ENCODE measurements at regions not wholly inside any gene's neighbourhood (a gene's known extent, or its start where the extent isn't known, plus 50 kb on each side); places are given as distances from the start of the nearest gene placed in this dataset.

- no peaks in the 10 kb centered on the region for H3K4me1 Mint-ChIP-seq (ENCODE audit: insufficient read depth, unreplicated experiment)
- ChIA-PET CTCF (no interaction called here), POLR2A (no interaction called here)
- intact Hi-C loops (cut with micrococcal nuclease) = no loop called here
- no peak for DNase-seq (ENCODE audit: unreplicated experiment)
- H3K27ac Mint-ChIP-seq (ENCODE audit: low read depth, unreplicated experiment) = no peak overlapping the region
- no peak for TF ChIP-seq CTCF (IDR thresholded peaks at IDR 0.05; ENCODE audit: unreplicated experiment)
- no peaks in the 10 kb centered on the region for H3K36me3 Mint-ChIP-seq (ENCODE audit: insufficient read depth, unreplicated experiment)
- H3K4me3 Mint-ChIP-seq (ENCODE audit: unreplicated experiment) = no peak overlapping the region
- H3K9me3 Mint-ChIP-seq (ENCODE audit: unreplicated experiment) = no peaks in the 10 kb centered on the region
- BruUV-seq (replicated peaks) = no TSS peak
- H3K27me3 Mint-ChIP-seq (ENCODE audit: insufficient read depth, unreplicated experiment) = peaks cover 18% of the 10 kb centered on the region
Observed at GRCh38 chr13:70668983-70669382, 560.7 kb upstream of the KLHL1 start.

- H3K27me3 Mint-ChIP-seq (ENCODE audit: insufficient read depth, unreplicated experiment) = peaks cover 18% of the 10 kb centered on the region
- BruUV-seq (replicated peaks) = no TSS peak
- peak; percentile 20 for DNase-seq (ENCODE audit: unreplicated experiment)
- H3K9me3 Mint-ChIP-seq (ENCODE audit: unreplicated experiment) = no peaks in the 10 kb centered on the region
- no peaks in the 10 kb centered on the region for H3K36me3 Mint-ChIP-seq (ENCODE audit: insufficient read depth, unreplicated experiment)
- H3K4me1 Mint-ChIP-seq (ENCODE audit: insufficient read depth, unreplicated experiment) = no peaks in the 10 kb centered on the region
- no peak for TF ChIP-seq CTCF (IDR thresholded peaks at IDR 0.05; ENCODE audit: unreplicated experiment)
- intact Hi-C loops (cut with micrococcal nuclease) = no loop called here
- H3K4me3 Mint-ChIP-seq (ENCODE audit: unreplicated experiment) = no peak overlapping the region
- POLR2A ChIA-PET = no interaction called here
- CTCF ChIA-PET = no interaction called here
- no peak overlapping the region for H3K27ac Mint-ChIP-seq (ENCODE audit: low read depth, unreplicated experiment)
Observed at GRCh38 chr13:70668293-70668692, 560.0 kb upstream of the KLHL1 start.

DNA sequence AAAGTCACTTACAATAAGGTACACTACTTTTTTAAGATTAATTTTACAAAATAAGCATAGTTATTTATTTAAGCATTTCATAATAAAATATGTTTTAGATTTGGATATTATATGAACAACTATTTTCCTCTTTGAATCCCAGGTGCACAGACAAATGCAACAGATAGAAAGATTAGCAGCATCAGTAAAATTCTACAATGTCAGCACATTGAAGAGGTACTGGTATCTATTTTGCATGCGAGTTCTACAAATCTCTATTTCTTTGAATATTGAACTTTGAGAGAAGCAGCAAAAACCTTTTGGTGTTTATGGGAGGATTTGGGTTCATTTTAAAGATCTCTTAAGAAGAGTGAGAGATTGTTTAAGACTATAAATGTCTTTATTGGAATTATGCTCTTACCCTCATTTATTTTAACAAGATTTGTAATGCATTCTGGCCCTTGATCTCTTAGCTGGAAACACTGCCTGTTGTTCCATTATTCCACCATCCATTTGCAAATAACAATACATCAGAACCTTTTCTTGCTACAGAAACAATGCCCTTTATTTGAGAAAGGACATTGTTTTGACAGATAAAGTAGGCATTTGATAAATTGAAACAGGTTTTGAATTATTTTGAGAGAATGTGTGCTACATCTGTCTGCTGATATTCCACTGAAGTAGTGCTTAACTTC, 558.8 kb upstream of the KLHL1 start:
- H3K9me3 Mint-ChIP-seq (ENCODE audit: unreplicated experiment) = no peaks in the 10 kb centered on the region
- intact Hi-C loops (cut with micrococcal nuclease) = no loop called here
- H3K27ac Mint-ChIP-seq (ENCODE audit: low read depth, unreplicated experiment) = no peak overlapping the region
- POLR2A ChIA-PET = no interaction called here
- BruUV-seq (replicated peaks) = no TSS peak
- TF ChIP-seq CTCF (IDR thresholded peaks at IDR 0.05; ENCODE audit: unreplicated experiment) = no peak
- H3K4me3 Mint-ChIP-seq (ENCODE audit: unreplicated experiment) = no peak overlapping the region
- H3K27me3 Mint-ChIP-seq (ENCODE audit: insufficient read depth, unreplicated experiment) = peaks cover 21% of the 10 kb centered on the region
- no peaks in the 10 kb centered on the region for H3K4me1 Mint-ChIP-seq (ENCODE audit: insufficient read depth, unreplicated experiment)
- CTCF ChIA-PET = no interaction called here
- DNase-seq (ENCODE audit: unreplicated experiment) = no peak
- H3K36me3 Mint-ChIP-seq (ENCODE audit: insufficient read depth, unreplicated experiment) = no peaks in the 10 kb centered on the region

DNA sequence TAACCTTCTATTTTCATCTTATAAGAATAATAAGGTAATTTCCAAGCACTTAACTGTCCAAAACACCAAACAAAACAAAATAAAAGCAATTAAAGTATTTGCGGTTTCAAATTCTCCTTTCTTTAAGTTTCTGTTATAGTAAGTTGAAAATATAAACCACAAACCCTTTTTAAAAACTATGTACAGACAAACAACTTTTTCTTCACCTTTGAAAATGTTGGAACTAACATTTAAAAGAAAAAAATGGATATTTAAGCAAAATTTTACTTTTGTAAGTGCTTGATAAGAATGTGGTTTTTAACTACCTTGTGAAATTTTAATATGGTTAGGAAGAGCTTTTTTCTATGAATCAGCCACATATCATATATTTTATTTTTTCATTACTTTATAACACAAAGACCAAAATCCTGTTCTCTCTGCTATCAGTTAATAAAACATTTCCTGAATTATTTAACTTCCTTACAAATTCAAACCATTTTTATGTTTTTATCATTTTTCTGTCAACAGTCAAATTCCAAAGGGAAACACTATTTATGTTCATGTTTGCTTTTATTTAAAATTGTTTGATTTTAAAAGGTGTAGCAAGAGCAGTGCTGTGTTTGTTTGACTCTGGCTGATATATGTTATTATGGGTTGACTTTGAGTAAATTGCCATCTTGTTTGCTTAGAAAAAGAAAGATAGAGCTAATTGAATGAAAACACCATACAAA, 554.1 kb upstream of the KLHL1 start:
- H3K9me3 Mint-ChIP-seq (ENCODE audit: unreplicated experiment) = no peaks in the 10 kb centered on the region
- no peak for DNase-seq (ENCODE audit: unreplicated experiment)
- no peaks in the 10 kb centered on the region for H3K4me1 Mint-ChIP-seq (ENCODE audit: insufficient read depth, unreplicated experiment)
- H3K4me3 Mint-ChIP-seq (ENCODE audit: unreplicated experiment) = no peak overlapping the region
- intact Hi-C loops (cut with micrococcal nuclease) = no loop called here
- no peak for TF ChIP-seq CTCF (IDR thresholded peaks at IDR 0.05; ENCODE audit: unreplicated experiment)
- peaks cover 44% of the 10 kb centered on the region for H3K27me3 Mint-ChIP-seq (ENCODE audit: insufficient read depth, unreplicated experiment)
- no TSS peak for BruUV-seq (replicated peaks)
- H3K36me3 Mint-ChIP-seq (ENCODE audit: insufficient read depth, unreplicated experiment) = no peaks in the 10 kb centered on the region
- CTCF ChIA-PET = no interaction called here
- H3K27ac Mint-ChIP-seq (ENCODE audit: low read depth, unreplicated experiment) = no peak overlapping the region
- POLR2A ChIA-PET = no interaction called here

All from MCF 10A (cell line).